Esophagus (tissue), 2 donors: ENCODE measurements at regions not wholly inside any gene's neighbourhood (a gene's known extent, or its start where the extent isn't known, plus 50 kb on each side); places are given as distances from the start of the nearest gene placed in this dataset.
"Not testable (repeated sequence)": the region's sequence is repeated elsewhere in the genome, so short reads cannot be mapped to it uniquely, and the experiment has no call there.

ENCODE experiments used
- H3K27ac ChIP-seq, 2 donors: one replicate each; pipeline ENCODE4 v1.5.1; 2013; ENCODE audit warnings: low read depth in 2 of 2, mild to moderate bottlenecking in 2 of 2, inconsistent platforms in 1 of 2, low read length in 1 of 2, moderate library complexity in 1 of 2
- H3K27me3 ChIP-seq, 2 donors: one replicate each; pipeline ENCODE4 v1.6.1; 2013; ENCODE audit warnings: low read length in 2 of 2, control low read depth in 1 of 2, mild to moderate bottlenecking in 1 of 2; ENCODE audit not compliant: insufficient read depth in 2 of 2, control insufficient read depth in 1 of 2
- H3K36me3 ChIP-seq, 2 donors: one replicate each; pipeline ENCODE4 v1.6.1; 2013; ENCODE audit warnings: low read length in 1 of 2; ENCODE audit not compliant: control insufficient read depth in 2 of 2, insufficient read depth in 2 of 2
- H3K4me1 ChIP-seq, 2 donors: one replicate each; pipeline ENCODE4 v1.6.1; 2013; ENCODE audit warnings: low read length in 1 of 2; ENCODE audit not compliant: control insufficient read depth in 2 of 2, insufficient read depth in 2 of 2
- H3K4me3 ChIP-seq, 2 donors: one replicate each; pipeline ENCODE4 v1.5.1; 2013; ENCODE audit warnings: low read length in 2 of 2, mild to moderate bottlenecking in 2 of 2, low read depth in 1 of 2, moderate library complexity in 1 of 2
- H3K9me3 ChIP-seq, 2 donors: one replicate each; pipeline ENCODE4 v1.6.1; 2013; ENCODE audit warnings: mild to moderate bottlenecking in 2 of 2, low read depth in 1 of 2, low read length in 1 of 2, moderate library complexity in 1 of 2; ENCODE audit not compliant: control insufficient read depth in 2 of 2, insufficient read depth in 1 of 2
- WGBS, 2 donors: extraction: QIAGEN DNeasy Blood & Tissue Kit; methylation state at CpG; one replicate each; pipeline ENCODE4 v1.1.7; 2013; 5-methylcytosine and 5-hydroxymethylcytosine counted together
- donor health status: healthy with polysubstance abuse.
- donor health status: Bipolar disorder and iron deficiency.

DNA sequence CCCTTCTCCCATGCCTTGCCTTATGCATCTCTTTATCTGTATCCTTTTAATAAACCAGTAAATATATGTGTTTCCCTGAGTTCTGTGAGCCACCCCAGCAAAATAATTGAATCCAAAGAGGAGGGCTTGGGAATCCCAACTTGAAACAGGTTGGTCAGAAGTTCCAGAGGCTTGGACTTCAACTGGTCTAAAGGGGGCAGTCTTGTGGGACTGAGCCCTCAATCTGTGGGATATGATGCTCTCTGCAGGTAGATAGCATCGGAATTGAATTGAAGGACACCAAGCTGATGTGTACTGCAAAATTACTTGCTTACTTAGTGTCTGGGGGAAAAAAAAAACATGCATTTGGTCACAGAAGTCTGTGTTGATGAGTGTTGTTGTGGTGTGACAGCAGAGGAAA lies 1033.5 kb upstream of the TMEFF2 start:
- Histone ChIP-seq H3K4me1 (no peaks in the 10 kb centered on the region), H3K27ac (no peak overlapping the region), H3K27me3 (no peaks in the 10 kb centered on the region), H3K36me3 (no peaks in the 10 kb centered on the region), H3K9me3 (no peaks in the 10 kb centered on the region), H3K4me3 (no peak overlapping the region)
- WGBS, 2 donors = 79 to 87% methylated on average over 1 of the region's 1 CpG

DNA sequence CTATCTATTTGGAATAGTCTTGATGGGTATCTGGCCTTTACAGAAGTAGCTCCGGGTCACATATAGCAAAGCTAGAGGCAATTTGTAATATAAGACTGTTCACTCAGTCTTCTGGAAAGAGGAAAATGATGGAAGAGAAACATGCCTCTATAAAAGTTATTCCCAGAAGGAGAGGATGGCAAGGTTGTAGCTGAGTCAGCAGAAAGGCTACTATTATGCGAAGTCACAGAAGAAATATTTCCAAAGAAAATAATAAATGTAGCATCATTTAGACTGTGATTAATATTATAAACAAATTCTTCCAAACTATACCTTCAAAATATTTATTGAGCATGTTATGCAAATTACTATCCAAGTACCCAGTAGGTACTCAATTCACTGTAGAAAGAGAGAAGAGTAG lies 1027.7 kb upstream of the TMEFF2 start:
- Histone ChIP-seq H3K4me3 (no peak overlapping the region), H3K36me3 (no peaks in the 10 kb centered on the region), H3K9me3 (no peaks in the 10 kb centered on the region), H3K4me1 (no peaks in the 10 kb centered on the region), H3K27ac (no peak overlapping the region), H3K27me3 (no peaks in the 10 kb centered on the region)
- 87 to 92% methylated on average over 2 of the region's 2 CpGs for WGBS, 2 donors

DNA sequence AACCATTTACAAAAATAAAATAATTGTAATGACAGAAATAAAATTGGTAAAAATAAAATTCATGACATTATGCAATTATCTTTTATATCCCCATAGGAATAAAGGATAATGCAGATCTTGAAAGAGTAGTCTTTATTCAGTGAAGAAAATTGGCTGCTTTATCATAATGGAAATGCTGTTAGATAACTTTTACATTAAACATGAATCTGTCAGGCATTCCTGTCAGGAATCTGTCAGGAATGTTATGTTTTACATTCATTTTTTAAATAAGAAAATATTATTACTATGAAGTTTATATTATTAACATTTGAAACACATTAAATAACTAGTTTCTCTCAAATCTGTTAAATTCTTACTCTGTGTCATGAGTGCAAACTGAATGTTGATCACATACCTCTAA lies 1024.7 kb upstream of the TMEFF2 start:
- no peaks in the 10 kb centered on the region for H3K9me3 ChIP-seq
- H3K27me3 ChIP-seq = no peaks in the 10 kb centered on the region
- H3K4me1 ChIP-seq = no peaks in the 10 kb centered on the region
- H3K27ac ChIP-seq = no peak overlapping the region
- no peaks in the 10 kb centered on the region for H3K36me3 ChIP-seq
- H3K4me3 ChIP-seq = no peak overlapping the region

GRCh38 chr2:193201583-193201982 lies 1006.9 kb upstream of the TMEFF2 start:
- Histone ChIP-seq H3K9me3 (peaks cover 0 to 3% of the 10 kb centered on the region in 2 donors), H3K4me3 (no peak overlapping the region), H3K4me1 (no peaks in the 10 kb centered on the region), H3K36me3 (no peaks in the 10 kb centered on the region), H3K27me3 (no peaks in the 10 kb centered on the region), H3K27ac (no peak overlapping the region)
- WGBS, 2 donors = 68 to 76% methylated on average over 2 of the region's 2 CpGs

- H3K27me3 ChIP-seq = no peaks in the 10 kb centered on the region
- no peaks in the 10 kb centered on the region for H3K4me1 ChIP-seq
- H3K36me3 ChIP-seq = no peaks in the 10 kb centered on the region
- H3K4me3 ChIP-seq = no peak overlapping the region
- peaks cover 0 to 3% of the 10 kb centered on the region in 2 donors for H3K9me3 ChIP-seq
- WGBS, 2 donors = 90 to 95% methylated on average over 2 of the region's 2 CpGs
- no peak overlapping the region for H3K27ac ChIP-seq
These were observed 1004.6 kb upstream of the TMEFF2 start for GRCh38 chr2:193199322-193199721.

DNA sequence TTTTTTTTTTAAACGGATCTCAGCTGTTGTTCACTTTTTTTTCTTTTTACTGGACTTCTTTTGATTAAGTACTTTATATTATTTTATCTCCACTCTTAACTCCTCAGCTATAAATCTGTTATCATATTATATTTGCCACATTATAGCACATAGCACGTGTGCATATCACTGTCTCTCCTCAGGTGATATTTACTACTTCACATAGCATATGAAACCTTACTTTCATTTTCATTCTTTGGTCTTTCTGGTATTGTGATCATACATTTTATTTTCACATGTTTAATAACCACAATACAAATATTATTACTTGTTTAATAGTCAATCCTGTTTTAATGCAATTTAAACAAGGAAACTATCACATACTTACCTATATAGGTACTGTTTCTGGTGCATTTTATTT lies 993.1 kb upstream of the TMEFF2 start:
- 31 to 39% methylated on average over 2 of the region's 2 CpGs for WGBS, 2 donors
- Histone ChIP-seq H3K4me1 (no peaks in the 10 kb centered on the region), H3K27me3 (no peaks in the 10 kb centered on the region), H3K36me3 (no peaks in the 10 kb centered on the region), H3K4me3 (no peak overlapping the region), H3K9me3 (no peaks in the 10 kb centered on the region), H3K27ac (no peak overlapping the region)

- not testable (repeated sequence) for H3K27me3 ChIP-seq, H3K4me1 ChIP-seq, H3K27ac ChIP-seq, H3K4me3 ChIP-seq, H3K9me3 ChIP-seq, H3K36me3 ChIP-seq
- WGBS, 2 donors = 79 to 87% methylated on average over 10 to 14 of the region's 17 CpGs
These were observed 976.2 kb upstream of the TMEFF2 start for GRCh38 chr2:193170981-193171380.

- Histone ChIP-seq H3K9me3 (no peaks in the 10 kb centered on the region), H3K36me3 (no peaks in the 10 kb centered on the region), H3K27me3 (no peaks in the 10 kb centered on the region), H3K4me3 (no peak overlapping the region), H3K4me1 (no peaks in the 10 kb centered on the region), H3K27ac (no peak overlapping the region)
- WGBS, 2 donors = 46 to 50% methylated on average over 1 of the region's 1 CpG
These were observed 961.7 kb upstream of the TMEFF2 start for GRCh38 chr2:193156480-193156879.

GRCh38 chr2:193154076-193154475 lies 959.3 kb upstream of the TMEFF2 start:
- Histone ChIP-seq H3K4me1 (no peaks in the 10 kb centered on the region), H3K27me3 (no peaks in the 10 kb centered on the region), H3K9me3 (no peaks in the 10 kb centered on the region), H3K27ac (no peak overlapping the region), H3K36me3 (no peaks in the 10 kb centered on the region), H3K4me3 (no peak overlapping the region)
- 73 to 88% methylated on average over 5 of the region's 5 CpGs for WGBS, 2 donors

DNA sequence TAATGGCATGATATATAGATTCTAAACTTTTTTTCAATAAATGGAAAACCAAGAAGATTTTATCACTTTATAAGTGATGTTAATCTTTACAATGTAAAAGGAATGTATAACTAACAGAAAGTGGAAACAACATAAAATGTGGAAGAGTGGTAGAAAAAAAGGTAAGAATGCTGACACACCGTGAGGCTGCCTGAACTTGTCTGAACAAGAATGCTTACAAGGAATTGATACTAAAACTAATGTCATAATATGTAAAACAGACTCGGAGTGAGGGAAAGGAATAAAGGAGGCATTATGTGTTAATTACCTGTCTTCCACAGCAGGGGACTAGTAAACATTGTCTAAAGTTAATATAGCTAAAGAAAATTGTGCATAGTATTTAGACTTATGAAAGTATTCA lies 958.8 kb upstream of the TMEFF2 start:
- Histone ChIP-seq H3K9me3 (no peaks in the 10 kb centered on the region), H3K4me1 (no peaks in the 10 kb centered on the region)
- 43 to 46% methylated on average over 2 of the region's 2 CpGs for WGBS, 2 donors

More for the DNA sequence above, 958.8 kb upstream of the TMEFF2 start:
- Histone ChIP-seq H3K4me3 (no peak overlapping the region), H3K27ac (no peak overlapping the region), H3K27me3 (no peaks in the 10 kb centered on the region), H3K36me3 (no peaks in the 10 kb centered on the region)
